Superior temporal gyrus (tissue), 1 donor: ENCODE measurements at regions not wholly inside any gene's neighbourhood (a gene's known extent, or its start where the extent isn't known, plus 50 kb on each side); places are given as distances from the start of the nearest gene placed in this dataset.
"Not testable (repeated sequence)": the region's sequence is repeated elsewhere in the genome, so short reads cannot be mapped to it uniquely, and the experiment has no call there.

Source experiments
- DNase-seq: peaks from one replicate; pipeline ENCODE4 v3.0.0-alpha.2; 2016; ENCODE audit errors: extremely low spot score

GRCh38 chr13:80559944-80560343, 219.0 kb upstream of the SPRY2 start:
- no peak for DNase-seq

GRCh38 chr13:80558074-80558473, 217.1 kb upstream of the SPRY2 start:
- no peak for DNase-seq

DNA sequence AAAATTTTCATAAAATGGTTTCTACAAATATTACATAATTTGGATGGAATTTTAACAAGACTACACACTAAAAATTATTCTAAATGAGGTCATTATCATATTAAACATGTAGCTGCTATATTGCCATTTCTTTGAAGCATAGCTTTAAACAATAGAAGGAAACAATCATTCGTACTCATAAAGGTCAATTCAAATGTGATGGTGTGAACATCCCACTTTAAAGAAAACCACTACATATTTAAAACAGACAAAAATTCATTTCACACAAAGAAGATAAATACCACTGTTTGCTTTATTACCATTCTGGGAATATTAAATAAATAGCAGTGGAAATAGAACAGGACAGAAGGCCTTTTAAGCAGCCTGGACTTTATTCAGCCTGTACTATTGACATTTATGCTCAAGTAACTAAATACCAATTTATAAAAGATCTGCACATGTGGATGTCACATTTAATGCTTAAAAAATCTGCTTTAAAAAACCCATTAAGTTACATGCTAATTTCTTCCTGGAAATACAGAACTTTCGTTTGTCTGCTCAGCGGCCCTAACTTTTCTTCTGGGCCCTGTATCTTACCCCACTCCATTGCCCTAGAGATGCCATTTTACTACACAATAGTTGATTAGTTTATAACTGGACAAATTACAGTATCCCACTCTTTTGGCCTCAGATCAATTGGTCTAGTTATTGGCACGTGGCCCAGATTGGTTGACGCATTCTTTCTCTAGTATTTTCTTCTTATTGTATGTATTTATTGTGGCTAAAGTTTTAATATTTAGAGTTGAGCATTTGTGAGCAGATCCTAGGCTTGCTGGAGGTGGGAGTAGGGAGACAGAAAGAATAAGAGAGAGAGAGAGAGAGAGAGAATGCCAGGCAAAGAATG, 215.1 kb upstream of the SPRY2 start:
- DNase-seq: no peak

GRCh38 chr13:80552851-80553440, 212.0 kb upstream of the SPRY2 start:
- DNase-seq: no peak

DNA sequence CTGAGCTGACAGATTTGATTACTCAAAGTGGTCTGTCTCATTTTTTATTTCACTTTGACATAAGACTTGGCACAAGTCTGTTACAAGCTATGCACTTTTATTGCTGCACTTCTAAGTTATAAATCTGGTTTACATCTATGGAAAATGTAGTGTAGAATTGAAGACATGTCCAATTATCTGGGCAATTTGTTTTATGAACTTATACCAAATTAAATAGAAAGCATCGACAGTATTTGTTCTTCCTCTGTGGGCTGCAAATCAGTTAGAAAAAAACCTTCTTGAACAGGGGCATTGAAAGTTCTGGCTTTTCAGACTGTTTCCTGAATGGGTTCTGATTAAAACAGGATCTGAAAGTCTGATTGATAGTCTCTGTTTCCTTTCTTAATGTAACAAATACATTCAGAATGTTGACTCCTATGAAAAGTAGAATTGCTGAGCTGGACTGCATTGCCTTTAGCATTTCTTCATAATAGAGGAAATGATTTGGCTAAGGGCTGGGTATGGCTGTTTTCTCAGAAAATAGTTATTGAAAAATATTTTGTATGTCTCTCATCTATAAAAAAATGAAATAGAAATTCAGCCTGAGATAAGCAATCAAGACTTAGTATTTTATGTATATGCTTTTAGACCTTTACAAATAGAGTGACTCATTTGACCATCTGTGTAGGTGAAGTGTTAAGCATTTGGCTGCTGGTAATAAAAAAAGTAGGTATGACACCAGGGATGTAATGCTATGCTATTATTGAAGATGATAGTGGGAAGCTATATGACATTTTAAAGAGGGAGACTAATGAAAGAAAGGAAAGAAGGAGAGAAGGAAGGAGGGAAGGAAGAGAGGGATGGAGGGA, 210.9 kb upstream of the SPRY2 start:
- no peak for DNase-seq

- DNase-seq: no peak
Observed at GRCh38 chr13:80550971-80551441, 210.1 kb upstream of the SPRY2 start.

- no peak for DNase-seq
Observed at GRCh38 chr13:80548915-80549314, 208.0 kb upstream of the SPRY2 start.

DNA sequence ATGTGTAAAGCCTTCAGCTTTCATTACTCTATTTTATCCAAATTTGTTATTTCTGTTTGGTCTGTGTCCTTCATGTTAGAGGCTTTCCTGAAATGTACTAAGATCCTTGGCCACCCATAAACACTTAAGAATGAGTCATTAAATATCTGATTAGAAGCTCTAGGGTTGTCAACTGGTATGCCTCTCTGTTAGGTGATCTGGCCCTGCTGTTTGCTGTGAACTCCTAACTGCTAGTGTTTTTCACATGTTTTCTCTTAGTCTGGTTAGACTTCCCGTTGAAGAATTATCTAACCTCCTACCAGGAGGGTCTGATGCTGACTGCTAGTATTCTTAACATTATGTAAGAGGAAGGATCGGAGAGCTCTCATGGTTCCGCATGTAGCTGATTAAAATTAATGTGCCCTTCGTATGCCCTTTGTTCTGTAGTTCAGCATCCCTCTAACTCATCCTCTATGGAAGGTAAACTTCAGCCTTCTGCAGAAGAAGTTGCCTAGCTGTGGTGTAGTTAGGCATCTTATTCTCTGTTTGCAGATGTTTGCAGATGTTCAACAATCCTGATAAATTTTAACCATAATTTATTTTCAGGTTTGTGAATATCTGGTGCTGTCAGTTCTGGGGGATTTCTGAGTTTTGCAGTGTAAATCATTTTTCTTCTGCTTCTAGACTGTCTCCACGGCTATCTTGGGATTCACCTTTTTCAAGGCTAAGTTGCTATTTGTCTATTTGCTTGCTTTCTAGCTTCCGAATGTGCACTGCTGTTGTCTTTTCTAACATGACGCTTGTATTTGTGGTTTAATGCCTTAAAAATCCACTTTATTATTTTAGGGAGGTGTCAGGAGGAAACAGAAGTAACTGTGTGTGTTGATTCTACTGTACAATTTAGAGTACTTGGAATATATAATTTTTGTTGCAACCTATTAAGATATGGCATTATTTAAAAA, 207.2 kb upstream of the SPRY2 start:
- DNase-seq: no peak

DNA sequence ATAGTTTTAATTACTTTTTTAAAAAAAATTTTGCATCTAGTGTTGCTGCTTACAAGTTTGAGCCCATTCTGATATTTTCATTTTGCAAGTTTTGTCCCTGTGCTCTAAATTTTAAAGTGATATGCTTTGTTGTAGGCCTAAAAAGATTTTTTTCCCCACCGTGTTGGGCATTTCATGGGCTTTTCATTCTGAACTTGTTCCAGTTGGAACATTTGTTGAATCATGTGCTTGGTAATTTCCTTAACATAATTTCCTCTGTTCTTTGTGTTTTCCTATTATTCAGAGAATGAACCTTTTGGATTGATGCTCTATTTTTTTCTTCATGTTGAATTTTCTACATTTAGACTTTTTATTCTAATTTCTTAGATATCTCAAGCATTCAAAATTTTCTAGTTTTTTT, 206.4 kb upstream of the SPRY2 start:
- DNase-seq: no peak

GRCh38 chr13:80533175-80533574, 192.2 kb upstream of the SPRY2 start:
- DNase-seq: no peak

DNA sequence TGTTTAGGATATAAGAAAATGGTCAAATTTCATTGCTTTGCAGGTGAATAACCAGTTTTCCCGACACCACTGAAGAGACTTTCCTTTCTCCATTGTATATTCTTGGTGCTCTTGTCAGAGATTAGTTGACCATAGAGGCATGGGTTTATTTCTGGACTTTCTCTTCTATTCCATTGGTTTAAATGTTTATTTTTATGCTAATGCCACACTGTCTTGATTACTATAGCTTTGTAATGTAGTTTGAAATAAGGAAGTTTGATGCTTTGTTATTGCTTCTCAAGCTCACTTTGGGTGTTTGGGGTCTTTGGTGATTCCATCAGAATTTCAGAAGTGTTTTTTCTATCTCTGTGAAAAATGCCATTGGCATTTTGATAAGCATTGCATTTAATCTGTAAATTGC, 190.0 kb upstream of the SPRY2 start:
- DNase-seq: no peak

GRCh38 chr13:80530191-80530590, 189.3 kb upstream of the SPRY2 start:
- no peak for DNase-seq

GRCh38 chr13:80529734-80530133, 188.8 kb upstream of the SPRY2 start:
- DNase-seq: no peak

DNA sequence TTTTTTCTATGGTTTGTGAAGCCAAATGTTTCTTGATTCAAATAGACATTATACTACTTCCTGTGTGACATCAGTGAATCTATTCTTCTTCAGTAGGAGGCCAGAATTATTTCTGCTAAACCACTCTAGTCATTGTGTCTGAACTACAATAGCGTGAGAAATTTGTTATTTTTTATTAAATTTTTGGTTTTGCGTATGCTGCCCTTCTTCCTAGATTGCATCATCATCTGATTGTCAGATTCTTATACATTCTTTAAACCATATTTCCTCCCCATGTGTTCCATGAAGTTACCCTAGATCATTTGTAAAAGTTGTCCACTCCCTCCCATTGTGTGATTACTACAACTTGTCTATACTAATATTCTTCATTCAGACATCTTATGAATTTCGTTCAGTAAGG, 187.8 kb upstream of the SPRY2 start:
- DNase-seq: no peak

- DNase-seq: no peak
Observed at GRCh38 chr13:80527400-80527799, 186.5 kb upstream of the SPRY2 start.

DNA sequence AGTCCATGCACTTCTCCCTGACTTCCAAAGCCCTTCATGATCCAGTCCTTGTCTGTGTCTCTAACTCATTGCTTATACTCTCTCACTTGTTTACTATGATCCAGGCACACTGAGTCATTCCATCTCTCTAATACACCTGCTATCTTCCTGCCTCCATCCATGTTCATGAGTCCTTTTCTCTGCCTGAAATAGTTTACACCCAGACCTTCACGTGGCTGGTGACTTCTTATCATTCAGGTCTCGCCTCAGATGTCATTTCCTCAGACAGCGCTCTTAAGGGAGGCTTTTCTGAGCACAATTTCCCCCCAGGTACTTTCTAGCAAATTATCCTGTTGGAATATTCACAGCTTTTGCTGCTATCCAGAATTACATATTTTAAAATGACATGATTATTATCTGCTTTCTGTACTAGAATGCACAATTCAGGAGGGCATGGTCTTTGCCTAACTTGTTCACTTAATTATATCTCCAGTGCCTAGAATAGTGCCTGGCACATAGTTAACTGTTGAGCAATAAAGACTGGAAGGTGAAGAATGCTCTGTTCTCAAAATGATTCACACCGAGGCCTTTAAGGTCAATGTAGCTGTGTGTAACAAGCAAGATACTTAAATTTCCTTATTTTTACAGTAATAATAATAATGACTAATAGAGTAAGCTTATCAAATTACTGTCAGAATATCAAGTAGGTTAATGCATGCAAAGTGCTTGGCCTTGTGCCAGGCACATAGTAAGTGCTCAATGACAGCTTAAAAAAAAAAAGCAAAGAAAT, 183.7 kb upstream of the SPRY2 start:
- no peak for DNase-seq

DNA sequence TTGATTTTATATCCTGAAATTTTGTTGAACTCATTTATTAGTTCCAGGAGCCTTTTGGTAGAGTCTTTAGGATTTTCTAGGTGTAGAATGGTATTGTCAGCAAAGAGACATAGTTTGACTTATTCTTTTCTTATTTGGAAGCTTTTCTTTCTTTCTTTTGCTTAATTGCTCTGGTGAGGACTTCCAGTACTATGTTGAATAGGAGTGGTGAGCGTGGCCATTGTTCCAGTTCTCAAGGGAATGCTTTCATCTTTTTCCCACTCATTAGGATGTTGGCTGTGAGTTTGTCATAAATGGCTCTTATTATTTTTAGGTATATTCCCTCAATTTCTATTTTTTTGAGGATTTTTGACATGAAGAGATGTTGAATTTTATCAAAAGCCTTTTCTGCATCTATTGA, 182.2 kb upstream of the SPRY2 start:
- DNase-seq: no peak

DNA sequence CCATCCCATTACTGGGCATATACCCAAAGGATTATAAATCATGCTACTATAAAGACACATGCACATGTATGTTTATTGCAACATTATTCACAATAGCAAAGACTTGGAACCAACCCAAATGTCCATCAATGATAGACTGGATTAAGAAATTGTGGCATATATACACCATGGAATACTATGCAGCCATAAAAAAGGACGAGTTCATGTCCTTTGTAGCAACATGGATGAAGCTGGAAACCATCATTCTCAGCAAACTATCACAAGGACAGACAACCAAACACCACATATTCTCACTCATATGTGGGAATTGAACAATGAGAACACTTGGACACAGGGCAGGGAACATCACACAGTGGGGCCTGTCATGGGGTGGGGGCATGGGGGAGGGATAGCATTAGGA, 181.5 kb upstream of the SPRY2 start:
- not testable (repeated sequence) for DNase-seq

- no peak for DNase-seq
Observed at GRCh38 chr13:80516818-80517348, 176.0 kb upstream of the SPRY2 start.

GRCh38 chr13:80515296-80515695, 174.4 kb upstream of the SPRY2 start:
- no peak for DNase-seq
